GM23338 (cell line): ENCODE measurements at regions not wholly inside any gene's neighbourhood (a gene's known extent, or its start where the extent isn't known, plus 50 kb on each side); places are given as distances from the start of the nearest gene placed in this dataset.

Source experiments
- ATAC-seq: fragments of 200-7000 bp; cut with Tn5 transposase; 3 replicates; pipeline ENCODE4 v1.9.1; 2020
- DNase-seq: peaks from one replicate; pipeline ENCODE4 v3.0.0-alpha.2; 2015; ENCODE audit warnings: low spot score
- H2AFZ ChIP-seq: fragments of 200-600 bp; sonication (generic); 2 replicates; pipeline ENCODE4 v1.8.0; 2016; ENCODE audit warnings: antibody characterized with exemption, mild to moderate bottlenecking, moderate library complexity
- H3F3A ChIP-seq: fragments of 200-600 bp; sonication (generic); replicated peaks from 2 replicates; pipeline ENCODE4 v1.8.0; 2017; ENCODE audit warnings: antibody characterized with exemption, mixed run types, low read depth
- H3K27ac ChIP-seq: fragments of 200-600 bp; sonication (generic); 2 replicates; pipeline ENCODE4 v1.6.1; 2016; ENCODE audit warnings: low read depth
- H3K27me3 ChIP-seq: fragments of 200-600 bp; sonication (generic); 2 replicates; pipeline ENCODE4 v1.8.0; 2016; ENCODE audit warnings: mild to moderate bottlenecking, mixed run types, moderate library complexity; ENCODE audit not compliant: insufficient read depth
- H3K36me3 ChIP-seq: fragments of 200-600 bp; sonication (generic); 2 replicates; pipeline ENCODE4 v1.8.0; 2016; ENCODE audit warnings: mild to moderate bottlenecking; ENCODE audit not compliant: insufficient read depth
- H3K4me1 ChIP-seq: fragments of 200-600 bp; sonication (generic); 2 replicates; pipeline ENCODE4 v1.8.0; 2016; ENCODE audit warnings: mild to moderate bottlenecking, moderate library complexity; ENCODE audit not compliant: insufficient read depth
- H3K4me2 ChIP-seq: fragments of 200-600 bp; sonication (generic); 2 replicates; pipeline ENCODE4 v1.7.1; 2017; ENCODE audit warnings: mixed run types
- H3K4me3 ChIP-seq: fragments of 200-600 bp; sonication (generic); 2 replicates; pipeline ENCODE4 v1.6.1; 2016; ENCODE audit warnings: mixed run types
- H3K79me2 ChIP-seq: fragments of 200-600 bp; sonication (generic); replicated peaks from 2 replicates; pipeline ENCODE4 v1.8.0; 2017; ENCODE audit warnings: mild to moderate bottlenecking; ENCODE audit not compliant: insufficient read depth
- H3K9me2 ChIP-seq: fragments of 200-600 bp; sonication (generic); 2 replicates; pipeline ENCODE4 v1.8.0; 2017; ENCODE audit not compliant: insufficient read depth
- H4K20me1 ChIP-seq: fragments of 200-600 bp; sonication (generic); replicated peaks from 2 replicates; pipeline ENCODE4 v1.8.0; 2017; ENCODE audit warnings: mild to moderate bottlenecking; ENCODE audit not compliant: insufficient read depth
- H3K27ac Mint-ChIP-seq: 2 replicates; pipeline ENCODE4 v1.8.0; 2020; ENCODE audit warnings: inconsistent platforms, mild to moderate bottlenecking, moderate library complexity, mixed read lengths
- H3K27me3 Mint-ChIP-seq: 3 replicates; pipeline ENCODE4 v1.8.0; 2022; ENCODE audit warnings: low read depth, mild to moderate bottlenecking, moderate library complexity, mixed read lengths, inconsistent platforms; ENCODE audit not compliant: insufficient read depth, poor library complexity
- H3K36me3 Mint-ChIP-seq: 3 replicates; pipeline ENCODE4 v1.8.0; 2021; ENCODE audit warnings: low read depth, mild to moderate bottlenecking, inconsistent platforms, moderate library complexity, mixed read lengths
- H3K4me1 Mint-ChIP-seq: 3 replicates; pipeline ENCODE4 v1.8.0; 2020; ENCODE audit warnings: mild to moderate bottlenecking, inconsistent platforms, mixed read lengths
- H3K4me3 Mint-ChIP-seq: 3 replicates; pipeline ENCODE4 v1.8.0; 2021; ENCODE audit warnings: moderate library complexity, mild to moderate bottlenecking, inconsistent platforms, mixed read lengths
- H3K9me3 Mint-ChIP-seq: 3 replicates; pipeline ENCODE4 v1.8.0; 2020; ENCODE audit warnings: moderate library complexity, mild to moderate bottlenecking, inconsistent platforms, mixed read lengths
- CREB1 ChIP-seq: fragments of 250-450 bp; sonication (Bioruptor Pico); IDR thresholded peaks from 2 replicates; pipeline ENCODE4 v1.5.0; 2020; ENCODE audit warnings: low read depth, mild to moderate bottlenecking, moderate library complexity
- ETS1 ChIP-seq: IDR thresholded peaks from 2 replicates; pipeline ENCODE4 v1.6.1; 2016; ENCODE audit warnings: antibody characterized with exemption
- EZH2 ChIP-seq: fragments of 200-600 bp; sonication (generic); IDR thresholded peaks from one replicate; pipeline ENCODE4 v1.8.0; 2017; ENCODE audit warnings: antibody characterized with exemption, mild to moderate bottlenecking, low read depth; ENCODE audit not compliant: unreplicated experiment
- EZH2phosphoT487 ChIP-seq: fragments of 200-600 bp; sonication (generic); IDR thresholded peaks from one replicate; pipeline ENCODE4 v1.8.1; 2018; ENCODE audit warnings: antibody characterized with exemption; ENCODE audit not compliant: unreplicated experiment
- JUNB ChIP-seq: IDR thresholded peaks from one replicate; pipeline ENCODE4 v1.6.1; 2016; ENCODE audit warnings: antibody characterized with exemption; ENCODE audit not compliant: unreplicated experiment
- NANOG ChIP-seq: IDR thresholded peaks from 2 replicates; pipeline ENCODE4 v1.6.1; 2016; ENCODE audit warnings: antibody characterized with exemption, borderline replicate concordance
- POLR2AphosphoS5 ChIP-seq: IDR thresholded peaks from 2 replicates; pipeline ENCODE4 v1.6.1; 2016; ENCODE audit warnings: antibody characterized with exemption, low read depth
- STAT1 ChIP-seq: IDR thresholded peaks from one replicate; pipeline ENCODE4 v1.6.1; 2016; ENCODE audit warnings: antibody characterized with exemption; ENCODE audit not compliant: unreplicated experiment
- ZNF114 ChIP-seq: fragments of 250-450 bp; sonication (Bioruptor Pico); IDR thresholded peaks from 2 replicates; pipeline ENCODE4 v1.5.0; 2020; ENCODE audit warnings: mild to moderate bottlenecking, moderate library complexity
- ZNF331 ChIP-seq: fragments of 250-450 bp; sonication (Bioruptor Pico); IDR thresholded peaks from 2 replicates; pipeline ENCODE4 v1.5.0; 2020; ENCODE audit warnings: low read depth, mild to moderate bottlenecking, moderate library complexity
- ZNF462 ChIP-seq: fragments of 250-450 bp; sonication (Bioruptor Pico); IDR thresholded peaks from 2 replicates; pipeline ENCODE4 v1.5.0; 2020; ENCODE audit warnings: mild to moderate bottlenecking, moderate library complexity
- TF ChIP-seq, protein P1 (sequence below), 2 experiments: fragments of 200-600 bp in 1 of 2; sonication (generic) in 1 of 2; conservative IDR thresholded peaks; 2 replicates each; pipeline versions ENCODE4 v1.5.1 to v1.6.1; 2016 to 2017; ENCODE audit warnings: antibody characterized with exemption in 2 of 2, low read depth in 2 of 2, mild to moderate bottlenecking in 2 of 2, moderate library complexity in 1 of 2
- TF ChIP-seq, protein P2 (sequence below): IDR thresholded peaks from one replicate; pipeline ENCODE4 v1.6.1; 2018; ENCODE audit warnings: antibody characterized with exemption; ENCODE audit not compliant: unreplicated experiment

GRCh38 chr2:58913082-58913726, 672.1 kb upstream of the FANCL start (continued):
- TF ChIP-seq ZNF462 (CRISPR knock-in tag), result no peak
- TF ChIP-seq POLR2AphosphoS5, result no peak
- TF ChIP-seq, protein P1, sequence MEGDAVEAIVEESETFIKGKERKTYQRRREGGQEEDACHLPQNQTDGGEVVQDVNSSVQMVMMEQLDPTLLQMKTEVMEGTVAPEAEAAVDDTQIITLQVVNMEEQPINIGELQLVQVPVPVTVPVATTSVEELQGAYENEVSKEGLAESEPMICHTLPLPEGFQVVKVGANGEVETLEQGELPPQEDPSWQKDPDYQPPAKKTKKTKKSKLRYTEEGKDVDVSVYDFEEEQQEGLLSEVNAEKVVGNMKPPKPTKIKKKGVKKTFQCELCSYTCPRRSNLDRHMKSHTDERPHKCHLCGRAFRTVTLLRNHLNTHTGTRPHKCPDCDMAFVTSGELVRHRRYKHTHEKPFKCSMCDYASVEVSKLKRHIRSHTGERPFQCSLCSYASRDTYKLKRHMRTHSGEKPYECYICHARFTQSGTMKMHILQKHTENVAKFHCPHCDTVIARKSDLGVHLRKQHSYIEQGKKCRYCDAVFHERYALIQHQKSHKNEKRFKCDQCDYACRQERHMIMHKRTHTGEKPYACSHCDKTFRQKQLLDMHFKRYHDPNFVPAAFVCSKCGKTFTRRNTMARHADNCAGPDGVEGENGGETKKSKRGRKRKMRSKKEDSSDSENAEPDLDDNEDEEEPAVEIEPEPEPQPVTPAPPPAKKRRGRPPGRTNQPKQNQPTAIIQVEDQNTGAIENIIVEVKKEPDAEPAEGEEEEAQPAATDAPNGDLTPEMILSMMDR (conservative IDR thresholded peaks at IDR 0.05; ENCODE audit: low read depth in 2 of 2), result no peak
- TF ChIP-seq JUNB, result no peak
- no peak for TF ChIP-seq STAT1
- TF ChIP-seq EZH2phosphoT487, result no peak
- no peak for TF ChIP-seq ZNF114

GRCh38 chr2:58911877-58912276, 670.8 kb upstream of the FANCL start:
- Histone ChIP-seq H3K4me2 (no peak overlapping the region), H3K36me3 (no peaks in the 10 kb centered on the region), H3K27me3 (no peaks in the 10 kb centered on the region), H3K79me2 (no peaks in the 10 kb centered on the region), H3F3A (no peaks in the 10 kb centered on the region), H4K20me1 (no peaks in the 10 kb centered on the region), H3K27ac (no peak overlapping the region), H2AFZ (no peak overlapping the region), H3K4me3 (no peak overlapping the region), H3K4me1 (peaks cover 31% of the 10 kb centered on the region), H3K9me2 (no peaks in the 10 kb centered on the region)
- ATAC-seq (no peak), DNase-seq (no peak)
- Mint-ChIP-seq H3K27me3 (peaks cover 2% of the 10 kb centered on the region), H3K36me3 (no peaks in the 10 kb centered on the region), H3K4me1 (peaks cover 43% of the 10 kb centered on the region), H3K4me3 (no peak overlapping the region), H3K9me3 (no peaks in the 10 kb centered on the region), H3K27ac (peak overlapping the region; percentile 22)
- TF ChIP-seq JUNB (no peak), CREB1 (no peak), POLR2AphosphoS5 (no peak), ZNF114 (no peak), ZNF331 (CRISPR knock-in tag) (no peak), NANOG (no peak), STAT1 (no peak), EZH2 (no peak), ETS1 (no peak), EZH2phosphoT487 (no peak)
- TF ChIP-seq, protein P2, sequence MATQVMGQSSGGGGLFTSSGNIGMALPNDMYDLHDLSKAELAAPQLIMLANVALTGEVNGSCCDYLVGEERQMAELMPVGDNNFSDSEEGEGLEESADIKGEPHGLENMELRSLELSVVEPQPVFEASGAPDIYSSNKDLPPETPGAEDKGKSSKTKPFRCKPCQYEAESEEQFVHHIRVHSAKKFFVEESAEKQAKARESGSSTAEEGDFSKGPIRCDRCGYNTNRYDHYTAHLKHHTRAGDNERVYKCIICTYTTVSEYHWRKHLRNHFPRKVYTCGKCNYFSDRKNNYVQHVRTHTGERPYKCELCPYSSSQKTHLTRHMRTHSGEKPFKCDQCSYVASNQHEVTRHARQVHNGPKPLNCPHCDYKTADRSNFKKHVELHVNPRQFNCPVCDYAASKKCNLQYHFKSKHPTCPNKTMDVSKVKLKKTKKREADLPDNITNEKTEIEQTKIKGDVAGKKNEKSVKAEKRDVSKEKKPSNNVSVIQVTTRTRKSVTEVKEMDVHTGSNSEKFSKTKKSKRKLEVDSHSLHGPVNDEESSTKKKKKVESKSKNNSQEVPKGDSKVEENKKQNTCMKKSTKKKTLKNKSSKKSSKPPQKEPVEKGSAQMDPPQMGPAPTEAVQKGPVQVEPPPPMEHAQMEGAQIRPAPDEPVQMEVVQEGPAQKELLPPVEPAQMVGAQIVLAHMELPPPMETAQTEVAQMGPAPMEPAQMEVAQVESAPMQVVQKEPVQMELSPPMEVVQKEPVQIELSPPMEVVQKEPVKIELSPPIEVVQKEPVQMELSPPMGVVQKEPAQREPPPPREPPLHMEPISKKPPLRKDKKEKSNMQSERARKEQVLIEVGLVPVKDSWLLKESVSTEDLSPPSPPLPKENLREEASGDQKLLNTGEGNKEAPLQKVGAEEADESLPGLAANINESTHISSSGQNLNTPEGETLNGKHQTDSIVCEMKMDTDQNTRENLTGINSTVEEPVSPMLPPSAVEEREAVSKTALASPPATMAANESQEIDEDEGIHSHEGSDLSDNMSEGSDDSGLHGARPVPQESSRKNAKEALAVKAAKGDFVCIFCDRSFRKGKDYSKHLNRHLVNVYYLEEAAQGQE, result no peak
